ENCODE measurements at regions not wholly inside any gene's neighbourhood (a gene's known extent, or its start where the extent isn't known, plus 50 kb on each side); places are given as distances from the start of the nearest gene placed in this dataset.
"Not testable (repeated sequence)": the region's sequence is repeated elsewhere in the genome, so short reads cannot be mapped to it uniquely, and the experiment has no call there.

- not testable (repeated sequence) for FAIRE-seq
Measured at GRCh38 chr13:112286733-112287132, 89.4 kb upstream of the SPACA7 start.

GRCh38 chr13:112320303-112320702 is 55.9 kb upstream of the SPACA7 start:
- FAIRE-seq = no peak

- FAIRE-seq = no peak
Measured at GRCh38 chr13:112322557-112322956, 53.6 kb upstream of the SPACA7 start.

- FAIRE-seq = no peak
Measured at GRCh38 chr13:112324116-112324515, 52.0 kb upstream of the SPACA7 start.

GRCh38 chr13:112325142-112325808 is 50.9 kb upstream of the SPACA7 start:
- no peak for FAIRE-seq

- FAIRE-seq = no peak
Measured at GRCh38 chr13:112325920-112326645, 50.1 kb upstream of the SPACA7 start.

All from A204.1 (cell line).